Right lobe of liver (tissue), 6 donors: ENCODE measurements at regions not wholly inside any gene's neighbourhood (a gene's known extent, or its start where the extent isn't known, plus 50 kb on each side); places are given as distances from the start of the nearest gene placed in this dataset.

Experiments used
- ATAC-seq, 4 donors: fragments of 200-7000 bp; cut with Tn5 transposase; one replicate each; pipeline ENCODE4 v1.9.1; 2020; ENCODE audit warnings: mild to moderate bottlenecking in 4 of 4, moderate library complexity in 4 of 4
- DNase-seq, 3 donors: peaks; one replicate each; pipeline ENCODE4 v3.0.0-alpha.2; 2020
- H3K27ac ChIP-seq, 3 donors: fragments of 200-600 bp; one replicate each; pipeline ENCODE4 v1.8.0; 2022
- H3K27me3 ChIP-seq, 2 donors: fragments of 200-600 bp; one replicate each; pipeline ENCODE4 v1.8.0; 2022
- H3K36me3 ChIP-seq, 4 donors: fragments of 200-600 bp; sonication (generic) in 1 of 4; one replicate each; pipeline versions ENCODE4 v1.5.1 to v1.8.0; 2017 to 2022; ENCODE audit warnings: control low read depth in 1 of 4
- H3K4me1 ChIP-seq, 4 donors: fragments of 200-600 bp; sonication (generic) in 1 of 4; one replicate each; pipeline versions ENCODE4 v1.5.1 to v1.8.0; 2017 to 2022; ENCODE audit warnings: control low read depth in 1 of 4
- H3K4me3 ChIP-seq, 3 donors: fragments of 200-600 bp; one replicate each; pipeline ENCODE4 v1.8.0; 2022
- H3K9me3 ChIP-seq, 4 donors: fragments of 200-600 bp; sonication (generic) in 1 of 4; one replicate each; pipeline versions ENCODE4 v1.5.1 to v1.8.0; 2017 to 2022; ENCODE audit warnings: control low read depth in 1 of 4
- POLR2A ChIP-seq: fragments of 450-650 bp; IDR thresholded peaks from one replicate; pipeline ENCODE4 v1.6.1; 2017; ENCODE audit warnings: antibody characterized with exemption, mild to moderate bottlenecking
- WGBS: methylation state at CpG from one replicate; pipeline ENCODE4 v1.1.6; 2018; ENCODE audit warnings: low coverage, low lambda C conversion rate; ENCODE audit not compliant: insufficient coverage; ENCODE audit errors: missing lambda C conversion rate; 5-methylcytosine and 5-hydroxymethylcytosine counted together
- intact Hi-C, 2 donors: fragments of 100-400 bp; cut with DNase I; formaldehyde crosslinking; loops; one replicate each; pipeline versions ENCODE4 v1.11.2 to v1.14.1; 2022
- TF ChIP-seq, protein P1 (sequence below), 4 donors: fragments of 200-600 bp in 3 of 4; fragments of 450-650 bp in 1 of 4; IDR thresholded peaks; one replicate each; pipeline versions ENCODE4 v1.5.1 to v1.8.0; 2016 to 2022; ENCODE audit warnings: antibody characterized with exemption in 4 of 4, mild to moderate bottlenecking in 2 of 4
- donor health status: DM: no; HTN: yes; CAD: no.
- donor health status: DM: no; HTN: no; CAD: no.
- donor health status: DM: no; HTN: no; CAD: no.
- donor health status: DM: no; HTN: yes; CAD: no.
- donor health status: DM: no; HTN: yes; CAD: no.

DNA sequence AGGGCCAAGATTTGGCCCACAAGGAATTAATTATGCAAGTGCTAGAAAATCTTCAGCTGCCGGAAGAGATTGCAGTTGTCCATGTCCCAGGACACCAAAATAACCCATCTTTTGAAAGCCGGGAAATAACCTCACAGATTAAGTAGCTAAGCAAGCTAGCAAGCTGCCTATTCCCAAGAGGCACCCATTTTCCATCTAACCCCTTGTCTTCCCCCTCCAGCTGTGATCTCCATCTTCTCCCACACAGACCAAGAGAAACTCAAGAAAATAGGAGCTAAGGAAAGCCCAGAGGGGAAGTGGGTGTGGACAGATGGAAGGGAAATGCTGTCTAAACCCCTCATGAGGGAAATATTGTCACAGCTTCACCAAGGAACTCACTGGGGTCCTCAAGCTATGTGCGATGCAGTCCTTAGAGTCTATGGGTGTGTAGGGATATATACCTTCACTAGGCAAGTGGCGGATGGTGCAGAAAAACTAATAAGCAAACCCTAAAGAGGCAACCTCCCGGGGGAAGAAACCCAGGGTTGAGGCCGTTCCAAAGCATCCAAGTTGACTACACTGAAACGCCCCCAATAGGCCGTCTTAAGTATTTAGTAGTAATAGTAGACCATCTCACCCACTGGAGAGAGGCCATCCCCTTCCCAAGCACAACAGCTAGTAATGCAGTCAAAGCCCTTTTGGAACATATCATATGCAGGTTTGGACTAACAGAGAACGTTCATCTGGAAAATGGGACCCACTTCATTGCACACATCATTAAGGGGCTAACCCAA, 64.3 kb upstream of the PRSS16 start:
- no peaks in the 10 kb centered on the region for H3K36me3 ChIP-seq
- intact Hi-C loops = no loop called here
- no peak overlapping the region for H3K27ac ChIP-seq
- H3K4me1 ChIP-seq = no peaks in the 10 kb centered on the region
- TF ChIP-seq, protein P1, sequence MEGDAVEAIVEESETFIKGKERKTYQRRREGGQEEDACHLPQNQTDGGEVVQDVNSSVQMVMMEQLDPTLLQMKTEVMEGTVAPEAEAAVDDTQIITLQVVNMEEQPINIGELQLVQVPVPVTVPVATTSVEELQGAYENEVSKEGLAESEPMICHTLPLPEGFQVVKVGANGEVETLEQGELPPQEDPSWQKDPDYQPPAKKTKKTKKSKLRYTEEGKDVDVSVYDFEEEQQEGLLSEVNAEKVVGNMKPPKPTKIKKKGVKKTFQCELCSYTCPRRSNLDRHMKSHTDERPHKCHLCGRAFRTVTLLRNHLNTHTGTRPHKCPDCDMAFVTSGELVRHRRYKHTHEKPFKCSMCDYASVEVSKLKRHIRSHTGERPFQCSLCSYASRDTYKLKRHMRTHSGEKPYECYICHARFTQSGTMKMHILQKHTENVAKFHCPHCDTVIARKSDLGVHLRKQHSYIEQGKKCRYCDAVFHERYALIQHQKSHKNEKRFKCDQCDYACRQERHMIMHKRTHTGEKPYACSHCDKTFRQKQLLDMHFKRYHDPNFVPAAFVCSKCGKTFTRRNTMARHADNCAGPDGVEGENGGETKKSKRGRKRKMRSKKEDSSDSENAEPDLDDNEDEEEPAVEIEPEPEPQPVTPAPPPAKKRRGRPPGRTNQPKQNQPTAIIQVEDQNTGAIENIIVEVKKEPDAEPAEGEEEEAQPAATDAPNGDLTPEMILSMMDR (IDR thresholded peaks at IDR 0.05) = no peak
- no peak for TF ChIP-seq POLR2A
- H3K4me3 ChIP-seq = no peak overlapping the region
- no peaks in the 10 kb centered on the region for H3K9me3 ChIP-seq
- no peak for DNase-seq
- WGBS = 74% methylated on average over 9 of the region's 9 CpGs
- ATAC-seq = no peak
- no peaks in the 10 kb centered on the region for H3K27me3 ChIP-seq

DNA sequence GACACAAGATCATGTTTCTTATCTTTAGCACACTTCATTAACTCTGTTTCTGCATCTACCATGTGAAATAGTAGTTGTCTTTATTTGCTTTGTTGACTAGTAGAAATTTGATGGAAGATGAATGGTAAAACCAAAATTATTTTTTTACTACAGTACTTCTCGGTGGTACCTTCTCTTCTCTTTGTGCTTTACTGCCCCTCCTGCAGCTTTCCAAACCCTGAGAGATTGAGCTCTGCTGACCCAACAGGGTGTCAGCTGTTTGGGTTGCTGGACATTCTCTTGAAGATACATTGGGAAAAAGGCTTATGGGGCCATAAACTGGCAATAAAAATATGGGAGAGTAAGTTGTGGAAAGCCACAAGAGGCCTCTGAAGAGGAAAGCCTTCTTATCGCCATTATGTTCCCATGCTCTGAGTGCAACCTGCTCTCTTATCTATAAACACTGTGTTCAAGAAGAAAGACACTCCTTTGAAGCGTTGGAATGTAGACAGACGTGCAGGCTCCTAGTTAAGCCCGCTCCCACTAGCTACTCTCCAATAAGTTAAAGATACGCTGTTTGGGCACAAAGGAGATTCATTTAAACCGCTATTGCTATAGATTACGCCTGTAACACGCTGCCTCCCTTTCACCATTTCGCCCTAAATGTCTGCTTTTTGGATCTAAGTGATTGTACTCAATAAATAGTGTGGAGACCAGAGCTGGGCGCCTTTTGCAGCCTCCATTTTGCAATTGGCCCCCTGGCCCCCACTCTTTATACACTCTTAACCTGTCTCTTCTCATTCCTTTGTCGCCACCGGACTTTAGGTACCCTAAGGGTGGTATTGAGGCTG, 60.1 kb upstream of the PRSS16 start:
- intact Hi-C loops = no loop called here
- TF ChIP-seq, protein P1 (IDR thresholded peaks at IDR 0.05) = no peak
- no peak for TF ChIP-seq POLR2A
- no peaks in the 10 kb centered on the region for H3K36me3 ChIP-seq
- no peaks in the 10 kb centered on the region for H3K4me1 ChIP-seq
- WGBS = 24% methylated on average over 9 of the region's 13 CpGs
- peak overlapping the region in 2 of 3 donors; percentile 54 to 55 for H3K27ac ChIP-seq
- no peaks in the 10 kb centered on the region for H3K9me3 ChIP-seq
- no peaks in the 10 kb centered on the region for H3K27me3 ChIP-seq
- peak overlapping the region; percentile 50 to 66 (median 51) for H3K4me3 ChIP-seq
- DNase-seq = no peak
- ATAC-seq = no peak

DNA sequence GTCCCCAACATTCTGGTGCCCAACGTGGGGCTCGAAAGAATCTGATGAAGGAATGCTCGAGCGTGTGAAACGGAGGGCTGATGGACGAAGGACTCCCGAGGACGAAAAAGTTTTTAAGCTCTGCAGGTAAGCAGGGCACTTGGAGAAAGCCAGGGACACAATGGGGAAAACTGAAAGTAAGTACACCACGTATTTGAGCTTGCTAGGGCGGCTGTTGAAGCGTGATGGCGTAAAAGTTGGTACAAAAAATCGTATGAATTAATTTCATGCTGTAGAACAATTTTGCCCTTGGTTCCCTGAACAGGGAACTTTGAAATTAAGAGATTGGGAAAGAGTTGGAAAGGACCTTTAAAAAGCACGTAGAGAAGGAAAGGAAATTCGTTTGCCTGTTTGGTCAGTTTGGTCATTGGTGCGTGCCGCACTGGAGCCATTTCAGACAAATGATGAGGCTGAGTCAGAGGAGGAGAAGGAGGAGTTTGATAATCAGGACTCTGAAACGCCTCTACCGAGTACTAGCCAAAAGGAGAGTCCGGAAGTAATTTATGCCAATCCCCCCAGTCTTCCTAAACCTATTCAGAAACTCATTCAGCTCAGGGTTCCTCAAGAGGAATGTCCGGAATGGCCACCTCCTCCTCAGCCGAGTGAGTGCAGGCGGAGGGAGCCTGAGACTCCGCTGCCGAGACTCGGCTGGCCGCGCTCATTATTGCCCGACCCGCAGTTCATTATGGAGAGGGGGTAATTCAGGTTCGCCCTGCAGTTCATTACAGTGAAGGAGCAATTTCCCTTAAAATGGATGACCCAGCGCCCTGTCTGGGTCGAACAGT, 59.2 kb upstream of the PRSS16 start:
- no peaks in the 10 kb centered on the region for H3K4me1 ChIP-seq
- H3K36me3 ChIP-seq = no peaks in the 10 kb centered on the region
- intact Hi-C loops = no loop called here
- peak overlapping the region; percentile 50 to 66 (median 51) for H3K4me3 ChIP-seq
- peak overlapping the region; percentile 3 to 55 (median 54) for H3K27ac ChIP-seq
- WGBS = under 1% methylated on average over 31 of the region's 33 CpGs
- H3K9me3 ChIP-seq = no peaks in the 10 kb centered on the region
- TF ChIP-seq, protein P1 (IDR thresholded peaks at IDR 0.05) = no peak
- TF ChIP-seq POLR2A = peak; percentile 42
- ATAC-seq = peak; percentile 89 to 94 (median 91)
- DNase-seq = peak in 2 of 3 donors; percentile 48 to 60
- no peaks in the 10 kb centered on the region for H3K27me3 ChIP-seq

- Histone ChIP-seq H3K36me3 (no peaks in the 10 kb centered on the region), H3K27me3 (no peaks in the 10 kb centered on the region), H3K27ac (peak overlapping the region; percentile 3 to 55 (median 54)), H3K4me1 (no peaks in the 10 kb centered on the region), H3K4me3 (peak overlapping the region; percentile 50 to 66 (median 51)), H3K9me3 (no peaks in the 10 kb centered on the region)
- DNase-seq = peak in 2 of 3 donors; percentile 43 to 64
- TF ChIP-seq POLR2A = no peak
- TF ChIP-seq, protein P1 (IDR thresholded peaks at IDR 0.05) = peak; percentile 66 to 74 (median 70)
- 18% methylated on average over 10 of the region's 10 CpGs for WGBS
- intact Hi-C loops = no loop called here
- peak; percentile 93 to 96 (median 95) for ATAC-seq
Observed at GRCh38 chr6:27188885-27189418, 58.5 kb upstream of the PRSS16 start.
